ENCODE measurements at regions not wholly inside any gene's neighbourhood (a gene's known extent, or its start where the extent isn't known, plus 50 kb on each side); places are given as distances from the start of the nearest gene placed in this dataset.

DNA sequence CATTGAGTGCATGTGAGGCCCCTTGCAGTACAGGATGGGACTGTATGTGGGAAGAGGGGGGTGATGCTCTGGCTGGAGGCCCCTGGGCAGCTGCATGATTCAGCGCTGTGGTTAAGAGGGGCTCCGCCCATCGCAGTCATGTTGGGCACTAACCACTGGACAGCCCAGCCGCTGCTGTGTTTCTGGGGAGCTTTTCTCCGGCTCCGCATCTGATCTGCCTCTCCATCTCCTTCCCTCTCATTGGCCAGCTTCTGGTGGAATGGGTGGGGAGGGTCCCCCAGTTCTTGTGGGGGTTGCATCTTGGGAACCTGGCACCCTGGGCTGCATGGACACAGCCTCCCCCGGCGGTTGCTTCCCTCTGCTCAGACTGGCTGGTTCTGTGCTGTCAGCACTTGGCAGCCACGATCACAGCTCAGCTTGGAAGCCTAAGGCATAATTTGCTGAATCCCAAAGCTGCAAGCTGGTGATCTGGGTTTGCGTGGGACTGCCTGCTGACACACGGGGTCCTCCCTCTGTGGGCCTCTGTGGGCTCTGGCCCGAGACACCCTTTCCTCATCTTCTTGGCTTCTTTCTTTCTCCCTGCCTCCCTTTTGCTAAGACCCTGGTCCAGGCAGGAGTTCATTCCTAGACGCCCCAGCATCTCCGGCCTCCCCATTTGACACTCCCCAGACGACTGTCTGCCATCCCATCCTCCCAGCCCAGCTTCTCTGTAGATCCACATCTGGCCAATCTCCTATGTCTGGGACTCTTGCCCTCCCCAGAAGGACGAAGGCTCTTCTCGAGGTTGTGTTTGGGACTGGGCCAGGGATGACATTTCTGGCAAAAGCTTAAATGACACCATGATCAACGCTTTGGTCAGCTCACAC lies 168.3 kb downstream of the SEC14L1 start:
- peak; percentile 74 to 81 for DNase-seq

DNA sequence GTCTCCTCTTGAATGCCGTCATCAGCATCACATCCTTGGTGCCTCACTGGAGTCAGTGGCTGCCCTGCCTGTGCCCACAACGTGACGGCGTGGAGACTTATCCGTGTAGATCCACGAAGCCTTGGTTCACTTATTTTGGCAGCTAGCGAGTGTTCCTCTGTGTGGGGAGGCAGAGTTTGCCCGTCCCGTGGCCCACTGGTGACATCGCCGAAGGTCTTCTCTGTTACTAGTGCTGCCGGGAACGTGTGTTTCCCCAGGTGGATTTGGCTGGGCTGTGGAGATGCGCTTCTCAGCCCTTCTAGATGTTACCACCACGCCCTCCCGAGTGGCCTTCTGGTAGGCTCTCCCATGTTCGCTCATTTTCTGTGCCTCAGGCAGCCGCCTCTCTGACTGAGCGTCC lies 169.6 kb downstream of the SEC14L1 start:
- no peak for DNase-seq

DNA sequence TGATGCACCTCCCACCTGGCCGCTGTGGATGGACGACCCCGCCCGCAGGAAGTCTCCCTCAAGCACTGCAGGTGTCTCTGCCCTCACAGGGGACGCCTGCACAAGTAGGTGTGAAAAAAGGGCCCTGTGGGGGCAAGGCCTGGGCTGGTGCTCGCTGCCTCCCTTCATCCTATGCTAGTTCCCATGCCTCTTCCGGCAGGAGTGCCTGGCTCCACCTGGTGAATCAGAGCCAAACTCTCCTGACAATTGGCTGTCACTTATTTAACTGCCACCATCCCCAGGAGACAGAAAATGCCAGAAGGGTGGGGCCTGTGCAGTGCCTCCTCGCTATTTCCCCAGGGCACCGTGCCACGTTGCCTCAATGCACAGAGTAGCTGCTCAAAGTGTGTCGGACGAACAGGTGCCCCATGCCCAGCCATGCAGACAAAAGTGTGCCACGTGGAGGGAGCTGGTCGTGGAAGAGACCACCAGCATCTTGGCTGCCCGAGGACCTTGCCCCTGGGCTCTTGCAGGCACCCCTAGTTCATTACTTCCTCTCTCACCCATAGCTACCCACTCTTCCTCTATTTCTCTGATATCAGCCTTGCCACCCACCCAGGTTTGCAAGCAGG lies 170.7 kb downstream of the SEC14L1 start:
- peak in 1 of 2 donors; percentile 27 for DNase-seq

DNA sequence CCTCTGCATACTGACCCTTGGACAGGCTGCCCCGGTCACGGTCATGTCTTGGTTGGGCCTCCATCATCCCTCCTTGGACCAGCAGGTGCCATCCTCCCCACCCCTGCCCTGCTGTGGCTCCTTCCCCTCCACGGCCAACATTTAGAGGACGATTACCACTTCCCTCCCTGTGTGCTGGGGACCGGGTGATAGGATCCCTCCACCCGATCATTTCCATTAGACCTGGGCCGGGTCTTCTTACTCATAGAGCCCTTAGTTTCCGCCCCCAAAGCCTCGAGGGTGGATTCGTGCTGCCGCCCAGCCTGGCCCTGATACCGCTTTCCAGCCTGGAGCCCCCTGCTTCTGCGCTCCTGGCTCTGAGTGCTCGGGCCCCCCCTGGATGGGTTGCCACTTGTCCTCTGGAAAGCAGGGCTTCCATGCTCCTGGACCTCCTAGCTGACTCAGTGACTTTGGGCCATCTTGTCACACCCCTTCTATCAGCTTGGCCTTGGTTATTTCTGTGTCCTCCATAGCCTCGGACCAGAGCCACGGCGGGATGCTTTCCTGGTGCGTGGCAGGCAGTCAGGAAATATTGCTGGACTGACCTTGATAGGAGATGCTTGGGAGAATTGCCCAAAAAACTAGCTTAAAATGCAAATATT lies 171.4 kb downstream of the SEC14L1 start:
- no peak for DNase-seq

DNA sequence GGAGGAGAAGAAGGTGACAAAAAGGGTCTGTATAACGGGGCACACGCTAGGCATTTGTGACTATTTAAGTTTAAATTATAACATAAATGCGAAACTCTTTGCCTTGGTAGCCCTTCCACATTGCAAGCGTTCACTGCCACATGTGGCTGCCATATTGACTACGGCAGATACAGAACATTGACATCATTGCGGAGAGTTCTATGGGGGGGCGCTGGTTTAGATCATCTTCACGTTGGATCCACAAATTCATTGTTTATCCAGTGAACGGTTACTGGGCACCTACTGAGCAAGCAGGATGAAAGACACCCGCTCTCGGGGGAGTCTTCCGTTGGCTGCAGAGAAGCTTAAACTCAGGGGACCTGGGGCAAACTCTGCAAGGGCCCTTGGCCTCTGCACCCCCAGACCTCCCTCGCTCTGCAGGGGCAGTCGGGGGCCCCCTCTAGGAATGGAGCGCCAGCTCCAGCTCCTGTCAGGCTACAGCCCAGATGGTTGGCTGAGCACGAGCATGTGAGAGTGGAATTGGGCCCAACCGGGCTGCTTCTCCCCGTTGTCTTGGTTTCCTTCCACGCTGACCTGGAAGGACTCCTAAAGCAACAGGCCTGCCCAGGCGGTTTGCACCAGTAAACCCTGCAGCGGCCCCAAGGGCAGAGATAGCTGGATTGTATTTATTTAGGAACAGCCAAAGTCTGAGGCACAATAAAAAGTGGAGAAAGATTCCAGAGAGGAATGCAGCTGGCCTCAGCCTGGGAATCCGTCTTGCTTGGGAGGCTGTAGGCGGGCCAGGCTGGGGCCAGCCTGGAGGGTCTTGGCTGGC lies 172.2 kb downstream of the SEC14L1 start:
- DNase-seq = no peak

DNA sequence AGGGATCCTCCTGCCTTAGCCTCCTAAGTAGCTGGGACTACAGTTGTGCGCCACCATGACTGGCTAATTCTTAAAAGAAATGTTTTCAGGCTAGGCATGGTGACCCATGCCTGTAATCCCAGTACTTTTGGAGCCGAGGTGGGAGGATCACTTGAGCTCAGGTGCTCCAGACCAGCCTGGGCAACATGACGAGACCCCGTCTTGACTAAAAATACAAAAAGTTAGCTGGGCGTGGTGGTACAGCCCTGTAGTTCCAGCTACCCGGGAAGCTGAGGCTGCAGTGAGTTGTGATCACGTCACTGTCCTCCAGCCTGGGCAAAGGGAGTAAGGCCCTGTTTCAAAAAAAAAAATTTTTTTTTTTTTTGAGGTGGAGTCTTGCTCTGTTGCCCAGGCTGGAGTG lies 173.1 kb downstream of the SEC14L1 start:
- DNase-seq = no peak

DNA sequence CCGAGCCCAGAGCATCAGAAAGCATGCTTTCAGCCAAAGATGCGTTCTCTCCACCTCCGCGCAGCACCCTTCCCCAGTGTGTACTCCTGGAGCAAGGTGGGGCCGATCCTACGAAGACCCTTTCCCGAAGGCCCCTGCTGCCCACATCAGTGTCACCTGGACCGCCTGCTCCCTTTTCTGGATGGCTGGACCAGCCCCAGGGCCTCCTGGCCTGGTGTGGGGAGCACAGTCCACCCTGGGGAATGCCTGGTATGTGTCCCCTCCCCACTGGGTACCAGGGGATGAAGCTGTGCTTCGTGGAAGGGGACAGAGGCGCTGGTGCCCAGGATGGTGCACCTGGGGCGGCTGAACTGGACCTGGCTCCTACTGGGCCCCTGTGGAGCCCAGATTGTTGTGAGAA lies 173.8 kb downstream of the SEC14L1 start:
- DNase-seq = no peak

DNA sequence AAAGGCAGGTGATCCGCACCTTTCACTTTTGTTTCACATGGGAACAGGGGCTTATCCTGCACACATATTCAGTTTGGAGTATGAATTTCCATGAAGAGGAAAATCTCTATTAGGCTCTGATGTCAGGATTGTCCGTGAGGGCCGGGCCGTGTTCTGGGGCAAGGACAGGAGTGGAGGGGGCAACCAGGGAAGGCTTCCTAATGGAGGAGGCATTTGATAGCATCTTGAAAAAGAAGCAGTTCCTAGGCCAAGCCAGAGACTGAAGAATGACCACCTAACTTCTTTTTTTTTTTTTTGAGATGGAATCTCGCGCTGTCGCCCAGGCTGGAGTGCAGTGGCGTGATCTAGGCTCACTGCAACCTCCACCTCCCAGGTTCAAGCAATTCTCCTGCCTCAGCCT lies 174.2 kb downstream of the SEC14L1 start:
- DNase-seq = no peak

DNA sequence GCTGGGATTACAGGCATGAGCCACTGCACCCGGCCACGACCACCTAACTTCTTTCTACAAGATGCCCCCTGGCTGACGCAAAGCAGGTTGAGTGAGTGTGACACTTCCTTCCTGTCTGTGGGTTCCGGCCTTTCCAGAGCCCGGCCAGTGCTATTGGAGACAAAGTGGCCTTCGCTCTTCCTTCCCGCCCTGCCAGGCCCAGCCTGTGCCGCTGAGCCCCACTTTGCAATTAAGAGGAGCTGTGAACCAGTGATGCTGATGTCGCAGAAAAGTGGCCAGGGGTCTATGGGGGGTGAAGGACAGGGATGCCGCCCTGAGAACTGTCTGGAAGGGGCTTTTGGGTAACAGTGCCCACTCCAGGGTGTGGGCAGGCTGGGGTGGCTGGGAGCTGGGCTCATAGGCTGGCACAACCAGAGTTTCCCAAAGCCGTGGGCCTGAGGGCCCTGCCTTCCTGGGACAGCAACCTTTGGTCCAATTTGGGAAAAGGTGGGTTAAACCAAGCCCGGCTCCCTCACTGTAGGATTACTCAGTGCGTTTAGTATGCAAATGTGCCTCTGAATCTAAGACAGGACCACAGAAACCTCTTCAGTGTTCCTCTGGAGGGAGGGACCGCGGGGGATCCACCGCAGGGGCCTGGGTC lies 174.9 kb downstream of the SEC14L1 start:
- peak; percentile 44 to 47 for DNase-seq

DNA sequence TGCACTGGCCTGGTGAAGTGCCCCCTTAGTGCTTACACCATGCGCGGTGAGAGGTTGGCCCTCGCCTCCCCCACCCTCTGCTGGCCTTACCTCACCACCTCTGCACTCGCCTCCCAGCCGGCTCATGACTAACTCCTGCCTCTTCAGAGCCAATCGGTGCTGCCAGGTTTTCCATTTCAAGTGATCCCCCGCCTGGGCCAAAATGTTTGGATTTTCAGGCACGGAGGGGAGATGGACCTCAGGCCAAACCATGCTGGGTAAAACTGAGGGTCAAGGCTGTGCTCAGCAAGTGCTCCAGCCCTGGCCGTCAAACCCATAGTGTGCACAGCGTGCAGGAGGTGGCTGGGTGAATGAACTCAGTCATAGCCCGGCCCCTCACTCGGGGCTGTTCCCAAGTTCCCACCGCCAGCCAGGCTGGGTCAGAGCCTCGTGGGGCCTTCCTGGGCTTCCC lies 175.4 kb downstream of the SEC14L1 start:
- DNase-seq = no peak

DNA sequence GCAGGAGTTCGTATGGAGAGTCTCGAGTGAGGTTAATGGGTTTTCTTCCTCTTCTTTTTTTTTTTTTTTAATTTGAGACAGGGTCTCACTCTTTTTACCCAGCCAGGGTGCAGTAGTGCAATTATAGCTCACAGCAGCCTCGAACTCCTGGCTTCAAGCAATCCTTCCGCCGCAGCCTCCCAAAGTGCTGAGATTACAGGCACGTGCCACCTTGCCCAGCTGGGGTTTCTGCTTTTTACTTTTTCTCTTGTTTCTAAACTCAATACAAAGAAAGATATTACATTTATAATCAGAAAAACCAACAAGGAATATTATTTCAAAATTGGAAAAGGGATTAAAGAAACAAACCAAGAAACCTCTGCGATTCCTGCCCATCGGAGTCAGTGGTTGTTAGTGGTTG lies 175.9 kb downstream of the SEC14L1 start:
- no peak for DNase-seq

DNA sequence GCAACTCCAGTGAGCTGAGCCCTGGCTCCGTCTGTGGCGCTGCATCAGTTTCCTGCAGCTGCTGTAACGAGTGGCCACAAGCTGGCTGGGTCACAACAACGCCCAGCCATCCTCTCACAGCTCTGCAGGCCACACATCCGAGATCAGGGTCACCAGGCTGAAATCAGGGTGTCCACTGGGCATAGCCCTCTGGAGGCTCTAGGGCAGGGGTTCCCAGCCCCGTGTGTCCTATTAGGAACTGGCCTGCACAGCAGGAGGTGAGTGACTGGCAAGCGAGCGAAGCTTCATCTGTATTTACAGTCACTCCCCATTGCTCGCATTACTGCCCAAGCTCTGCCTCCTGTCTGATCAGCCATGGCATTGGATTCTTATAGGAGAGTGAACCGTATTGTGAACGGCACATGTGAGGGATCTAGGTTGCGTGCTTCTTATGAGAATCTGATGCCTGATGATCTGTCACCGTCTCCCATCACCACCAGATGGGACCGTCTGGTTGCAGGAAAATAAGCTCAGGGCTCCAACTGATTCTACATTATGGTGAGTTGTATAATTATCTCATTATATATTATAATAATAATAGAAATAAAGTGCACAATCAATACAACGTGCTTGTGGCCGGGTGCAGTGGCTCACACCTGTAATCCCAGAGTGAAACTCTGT lies 176.5 kb downstream of the SEC14L1 start:
- DNase-seq = no peak

DNA sequence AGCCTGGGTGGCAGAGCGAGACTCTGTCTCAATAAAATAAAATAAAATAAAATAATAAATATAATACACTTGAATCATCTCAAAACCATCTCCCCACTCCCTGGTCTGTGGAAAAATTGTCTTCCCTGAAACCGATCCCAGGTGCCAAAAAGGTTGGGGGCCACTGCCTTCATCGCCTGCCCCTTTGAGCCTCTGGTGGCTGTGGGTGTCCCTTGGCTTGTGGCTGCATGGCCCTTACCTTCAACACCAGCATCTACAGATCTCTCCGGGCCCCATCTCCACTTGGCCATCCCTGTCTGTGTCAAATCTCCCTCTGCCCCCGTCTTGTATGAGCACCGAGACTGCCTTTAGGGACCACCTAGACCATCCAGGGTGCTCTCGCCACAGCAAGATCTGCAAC lies 177.3 kb downstream of the SEC14L1 start:
- DNase-seq = no peak

DNA sequence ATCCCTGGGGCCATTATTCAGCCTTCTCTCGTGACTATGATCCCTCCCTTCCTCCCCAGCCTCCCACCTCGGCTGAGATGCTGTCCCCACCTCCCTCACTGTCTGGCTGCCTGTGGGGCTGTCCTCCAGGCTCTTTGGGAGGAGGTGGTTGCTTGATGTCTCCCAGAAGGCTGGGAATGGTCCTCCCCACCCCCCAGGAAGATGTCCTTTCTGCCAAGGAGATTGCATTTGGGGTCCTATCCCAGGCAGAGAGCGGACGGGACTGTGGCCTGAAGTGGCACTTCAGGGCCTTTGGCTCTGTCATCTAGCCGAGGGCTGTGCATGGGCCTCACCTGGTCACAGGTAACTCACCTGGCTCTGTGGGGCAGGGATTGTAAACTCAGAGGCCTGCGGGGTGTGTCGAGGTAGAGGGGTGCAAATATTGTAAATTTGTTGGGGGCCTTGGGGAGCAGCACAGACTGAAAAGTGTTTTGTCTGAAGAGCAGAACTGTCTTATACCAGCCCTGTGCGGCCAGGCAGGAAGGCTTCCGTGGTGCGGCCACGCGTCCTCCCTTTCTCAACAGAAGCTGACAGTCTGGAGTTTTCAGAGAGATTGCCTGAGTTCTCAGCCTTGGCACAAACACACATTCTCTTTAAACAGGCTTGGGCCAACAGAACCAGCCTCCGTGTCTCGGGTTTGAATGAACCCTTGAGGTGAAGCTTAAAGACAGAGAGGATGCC lies 177.9 kb downstream of the SEC14L1 start:
- peak; percentile 59 for DNase-seq

DNA sequence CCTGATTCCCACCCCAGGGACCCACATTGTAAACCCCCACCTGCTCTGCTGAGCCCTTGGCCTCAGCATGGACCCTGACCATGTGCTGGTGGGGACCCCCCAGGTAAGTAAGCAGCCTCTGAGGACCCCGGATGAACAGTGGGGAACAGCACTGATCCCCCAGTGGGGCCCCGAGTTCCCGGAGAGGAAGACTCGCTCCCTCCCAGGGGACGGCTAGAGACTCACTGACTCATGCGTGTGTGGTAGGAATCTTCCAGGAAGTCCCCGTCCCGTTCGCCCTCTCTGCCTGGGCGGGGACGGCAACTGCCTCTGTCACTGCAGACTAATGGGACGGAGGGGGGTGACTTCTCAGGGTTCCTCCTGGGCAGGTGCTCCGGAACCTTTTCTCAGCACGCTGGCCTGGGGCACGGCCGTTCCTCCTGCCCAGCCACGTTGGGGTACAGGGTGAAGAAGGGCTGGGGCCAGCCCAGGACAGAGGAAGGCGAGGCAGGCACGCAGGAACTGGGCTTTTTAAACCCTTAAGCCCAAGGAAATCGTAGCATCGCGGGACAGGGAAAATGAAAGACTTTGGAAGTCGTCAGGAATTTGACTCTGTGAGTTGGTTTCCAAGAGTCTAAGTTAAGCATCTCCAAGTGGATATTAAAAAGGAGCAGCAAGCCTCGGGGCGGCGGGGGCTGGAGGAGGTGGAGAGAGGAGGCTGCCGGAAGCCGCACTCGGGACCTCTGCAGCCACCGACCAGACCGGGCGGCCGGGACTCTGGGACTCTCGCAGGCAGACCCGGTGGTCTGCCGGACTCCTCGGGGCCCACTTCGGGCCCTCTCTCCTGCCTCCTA lies 178.7 kb downstream of the SEC14L1 start:
- peak; percentile 84 to 93 for DNase-seq

DNA sequence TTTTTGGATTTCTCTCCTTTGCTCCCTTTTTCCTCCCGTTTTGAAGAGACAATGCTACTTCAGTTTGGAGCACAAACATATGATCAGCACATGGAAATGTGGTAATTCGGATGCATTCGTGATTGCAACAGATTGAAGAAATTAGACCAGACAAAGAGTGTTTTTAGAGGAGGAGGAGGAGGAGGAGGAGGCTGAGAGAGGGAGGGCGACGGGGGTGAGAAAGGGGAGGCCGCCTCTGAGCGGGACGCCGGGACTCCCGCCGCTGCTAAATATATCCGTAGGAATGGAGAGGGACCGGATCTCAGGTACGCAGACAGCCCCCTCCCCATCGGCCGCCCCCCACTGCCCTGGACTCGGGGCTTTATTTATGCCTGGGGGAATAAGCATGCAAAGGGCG lies 179.3 kb downstream of the SEC14L1 start:
- peak; percentile 70 to 76 for DNase-seq

DNA sequence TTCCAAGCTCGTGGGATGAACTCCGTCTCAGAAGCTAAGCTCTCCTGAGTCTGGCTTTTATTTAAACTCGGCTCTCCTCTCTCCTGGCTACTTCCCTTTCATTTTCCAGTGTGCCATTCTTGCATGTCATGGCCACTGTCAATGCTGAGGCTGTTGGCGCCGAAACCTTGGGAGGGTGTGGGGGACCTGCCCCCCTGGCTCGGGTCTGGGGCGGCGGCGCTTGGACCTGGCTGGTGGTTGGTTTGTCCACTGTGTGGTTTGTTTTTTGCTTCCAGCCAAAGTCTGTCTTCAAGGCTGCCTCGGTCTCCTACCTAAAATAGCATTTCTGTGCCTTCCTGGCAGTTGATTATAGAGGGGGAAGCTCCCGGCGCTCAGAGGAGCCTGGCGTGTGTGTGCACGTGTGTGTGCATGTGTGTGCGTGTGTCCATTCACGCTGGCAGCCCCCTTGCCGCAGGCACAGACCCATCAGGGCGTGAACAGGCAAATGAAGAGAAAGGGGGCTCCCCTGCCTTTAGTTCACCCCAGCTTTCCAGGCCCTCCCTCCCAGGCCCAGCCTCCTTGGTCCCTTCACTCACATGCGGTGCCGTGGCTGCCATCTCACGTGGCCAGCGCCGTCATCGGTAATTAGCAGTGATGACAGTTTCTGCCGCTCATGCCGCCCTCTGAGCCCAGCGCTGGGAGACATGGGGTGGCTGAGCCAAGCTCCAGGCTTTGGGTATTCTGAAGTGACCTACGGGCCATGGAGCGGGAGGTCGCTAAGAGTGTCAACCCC lies 179.9 kb downstream of the SEC14L1 start:
- peak in 1 of 2 donors; percentile 23 for DNase-seq

DNA sequence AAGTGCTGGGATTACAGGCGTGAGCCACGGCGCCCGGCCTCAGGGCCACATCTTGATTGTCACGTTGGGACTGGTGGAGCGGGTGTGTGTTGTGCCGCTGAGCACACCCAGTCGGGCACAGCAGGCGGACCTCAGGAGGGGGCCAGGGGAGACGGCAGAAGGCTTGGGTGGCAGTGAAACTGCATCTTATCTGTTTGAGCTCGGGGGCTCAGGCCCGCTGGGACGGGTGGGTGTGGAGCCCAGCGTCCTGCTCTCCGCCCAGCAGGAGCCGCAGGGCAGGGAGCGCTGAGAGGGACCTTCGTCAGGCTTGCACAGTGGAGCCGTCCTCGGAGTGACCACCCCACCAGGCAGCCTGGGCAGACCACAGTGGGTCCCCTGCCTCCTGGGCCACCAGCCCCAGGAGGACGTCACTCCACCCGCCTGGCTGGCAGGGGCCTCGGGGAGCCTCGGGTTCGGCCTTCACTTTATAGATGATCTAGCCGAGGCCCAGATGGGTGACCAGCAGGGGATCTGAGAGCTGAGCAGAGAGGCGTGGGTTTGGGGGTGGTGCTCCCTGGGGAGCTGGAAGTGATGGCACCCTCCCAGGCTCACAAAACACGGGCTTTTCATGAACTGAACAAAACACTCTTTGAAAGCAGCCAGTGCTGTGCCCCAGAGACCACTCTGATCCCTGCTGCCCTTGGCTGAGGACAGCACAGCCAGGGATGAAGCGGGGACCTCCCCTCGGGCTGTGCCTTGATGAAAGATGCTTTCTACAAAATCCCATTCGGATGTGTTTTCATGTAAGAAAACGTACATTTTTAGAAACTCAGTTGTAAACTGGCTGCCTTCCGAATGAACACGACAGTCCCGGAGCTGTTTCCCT lies 181.1 kb downstream of the SEC14L1 start:
- DNase-seq = no peak

Measured in inflammatory macrophage (primary cell).